Glomerular endothelial cell (primary cell): ENCODE measurements at regions not wholly inside any gene's neighbourhood (a gene's known extent, or its start where the extent isn't known, plus 50 kb on each side); places are given as distances from the start of the nearest gene placed in this dataset.
"Not testable (repeated sequence)": the region's sequence is repeated elsewhere in the genome, so short reads cannot be mapped to it uniquely, and the experiment has no call there.

ENCODE experiments used
- DNase-seq: peaks from one replicate; pipeline ENCODE4 v3.0.0-alpha.2; 2011; ENCODE audit warnings: low read depth, low spot score; ENCODE audit errors: extremely low read depth

DNA sequence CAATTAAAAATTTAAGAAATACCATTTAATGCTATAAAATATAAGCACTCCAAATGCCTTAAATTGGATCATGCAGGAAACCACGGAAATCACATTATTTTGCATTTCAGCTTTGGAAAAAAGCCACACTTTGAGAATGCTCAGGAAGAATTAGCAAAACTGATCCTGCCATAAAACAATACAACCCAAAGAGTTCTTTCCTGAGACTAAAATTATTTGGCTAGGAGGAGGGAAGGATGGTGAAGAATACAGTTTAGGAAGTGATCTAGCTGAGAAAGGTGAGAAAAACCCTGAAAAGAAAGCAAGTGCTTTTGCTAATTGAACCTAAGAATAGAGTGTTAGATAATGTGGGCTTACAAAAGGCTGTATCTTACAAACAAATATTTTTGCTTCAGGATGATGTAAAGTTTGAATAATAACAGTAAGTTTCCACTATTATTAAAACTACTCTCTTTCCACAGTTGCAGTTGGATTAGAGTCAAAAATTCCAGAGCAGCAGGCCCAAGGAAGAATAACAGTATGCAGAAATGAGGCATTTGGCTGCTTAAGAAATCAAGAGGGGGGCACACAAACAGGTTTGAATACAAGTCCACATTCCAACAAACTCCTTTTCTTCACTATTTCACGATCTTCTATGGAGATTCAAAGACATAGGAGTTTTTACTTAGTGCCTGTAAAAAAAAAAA is 565.4 kb downstream of the RFPL4B start:
- DNase-seq, result no peak

DNA sequence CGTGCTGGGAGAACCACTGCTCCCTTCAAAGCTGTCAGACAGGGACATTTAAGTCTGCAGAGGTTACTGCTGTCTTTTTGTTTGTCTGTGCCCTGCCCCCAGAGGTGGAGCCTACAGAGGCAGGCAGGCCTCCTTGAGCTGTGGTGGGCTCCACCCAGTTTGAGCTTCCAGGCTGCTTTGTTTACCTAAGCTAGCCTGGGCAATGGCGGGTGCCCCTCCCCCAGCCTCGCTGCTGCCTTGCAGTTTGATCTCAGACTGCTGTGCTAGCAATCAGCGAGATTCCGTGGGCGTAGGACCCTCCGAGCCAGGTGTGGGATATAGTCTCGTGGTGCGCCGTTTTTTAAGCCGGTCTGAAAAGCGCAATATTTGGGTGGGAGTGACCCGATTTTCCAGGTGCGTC is 572.6 kb downstream of the RFPL4B start:
- DNase-seq, result not testable (repeated sequence)

DNA sequence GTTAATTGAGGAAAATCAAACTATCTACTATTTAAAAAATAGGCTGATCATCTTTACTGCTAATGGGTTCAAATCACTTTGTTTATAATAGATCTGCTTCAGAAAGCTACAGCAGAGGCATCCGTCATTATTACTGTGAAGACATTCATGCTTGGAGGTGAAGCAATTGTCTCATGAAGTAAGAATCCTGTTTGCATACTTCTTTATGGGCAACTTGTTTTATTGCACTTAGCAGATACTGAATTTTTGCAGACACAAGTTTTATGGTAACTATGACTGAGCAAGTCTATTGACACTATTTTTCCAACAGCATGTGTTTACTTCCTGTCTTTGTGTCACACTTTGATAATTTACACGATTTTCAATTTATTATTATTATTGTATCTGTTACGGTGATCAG is 573.9 kb downstream of the RFPL4B start:
- DNase-seq, result no peak

DNA sequence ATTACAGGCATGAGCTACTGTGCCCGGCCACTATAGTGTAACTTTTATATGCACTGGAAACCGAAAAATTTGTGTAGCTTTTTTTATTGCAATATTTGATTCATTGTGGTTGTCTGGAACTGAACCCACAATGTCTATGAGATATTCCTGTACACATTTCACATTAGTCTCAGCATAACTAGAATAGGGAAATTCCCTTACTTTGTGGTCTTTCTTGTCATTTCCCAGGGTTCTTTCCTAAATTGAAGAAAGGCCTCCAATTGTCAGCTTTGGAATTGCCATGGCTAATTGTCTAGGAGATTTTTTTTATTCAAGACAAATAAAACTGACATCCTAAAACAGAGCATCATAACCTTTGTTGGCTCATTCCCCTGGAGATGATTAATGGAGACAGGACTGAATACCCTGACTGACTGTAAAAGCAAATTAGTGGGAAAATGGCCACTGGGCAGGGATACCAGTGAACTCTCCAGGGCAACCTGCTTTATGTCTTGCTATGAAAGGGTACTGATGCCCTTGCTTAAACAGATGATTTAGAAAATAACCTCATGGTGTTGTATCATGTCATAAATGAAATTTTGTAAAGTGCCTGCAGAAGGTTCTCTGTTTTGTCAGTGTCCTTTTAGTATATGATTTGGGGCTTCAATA is 576.9 kb downstream of the RFPL4B start:
- DNase-seq, result no peak

DNA sequence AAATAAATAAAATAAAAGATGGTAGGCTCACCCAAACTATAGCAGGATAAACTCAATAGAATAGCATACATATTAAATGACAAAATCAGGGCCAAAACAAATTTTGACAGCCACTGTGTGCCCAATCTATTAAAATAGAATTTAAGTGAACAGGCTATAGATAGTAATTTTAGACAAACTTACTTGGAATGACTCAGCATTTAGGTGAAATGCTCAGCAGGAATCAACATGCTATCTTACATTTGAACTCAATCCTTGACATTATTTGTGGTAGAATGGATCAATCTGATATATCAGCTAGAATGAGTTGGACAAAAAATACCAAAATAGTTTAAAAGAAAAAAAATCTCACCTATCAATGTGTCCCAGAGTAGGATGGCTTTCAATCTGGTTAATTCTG is 578.6 kb downstream of the RFPL4B start:
- DNase-seq, result no peak

DNA sequence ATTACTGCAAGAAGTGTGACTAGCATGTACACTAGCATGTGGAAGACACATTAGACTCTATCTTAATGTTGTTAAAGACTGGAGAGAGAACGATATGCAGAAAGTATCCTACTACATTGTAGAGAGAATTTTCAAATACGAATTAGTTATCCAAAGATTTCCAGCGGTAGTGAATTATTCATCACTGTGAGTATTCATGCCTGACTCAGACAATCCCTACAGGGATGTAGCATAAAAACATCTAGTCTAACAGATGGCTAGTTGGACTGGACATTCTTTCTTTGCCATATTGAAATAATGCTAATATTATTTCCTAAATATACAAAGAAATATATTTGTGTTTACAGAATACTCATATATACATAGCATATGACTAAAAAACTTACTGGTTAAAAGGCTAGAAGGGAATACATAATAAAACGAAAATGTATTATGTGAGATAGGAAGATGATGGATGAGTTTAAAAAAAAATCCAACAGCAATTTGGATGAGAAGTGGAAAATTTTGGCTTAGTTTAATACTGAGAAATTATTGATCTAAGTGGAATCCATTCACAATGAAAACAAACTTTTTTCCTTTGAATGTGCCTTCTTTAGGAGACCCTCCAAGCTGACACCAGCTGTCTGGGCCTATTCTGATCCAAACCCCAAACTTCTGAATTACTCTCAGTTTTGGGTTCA is 580.7 kb downstream of the RFPL4B start:
- no peak for DNase-seq

DNA sequence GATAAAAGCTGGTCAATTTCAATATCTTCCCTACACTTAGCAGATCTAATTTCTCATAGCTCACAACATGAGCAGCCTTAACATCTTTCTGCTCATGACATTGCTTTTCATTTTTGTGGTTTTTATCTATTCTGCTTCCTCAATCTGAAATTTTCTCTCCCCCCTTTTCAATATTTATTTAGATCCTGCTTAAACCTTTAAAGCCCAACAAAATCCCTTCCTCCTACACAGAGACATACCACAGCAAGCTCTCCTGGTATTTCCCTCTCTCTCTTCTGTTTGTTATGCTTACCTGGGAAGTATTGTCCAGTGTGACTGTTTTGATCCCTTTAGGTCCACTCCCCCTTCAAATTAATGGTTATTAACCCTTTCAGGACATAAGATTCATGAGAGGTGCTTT is 582.5 kb downstream of the RFPL4B start:
- no peak for DNase-seq

DNA sequence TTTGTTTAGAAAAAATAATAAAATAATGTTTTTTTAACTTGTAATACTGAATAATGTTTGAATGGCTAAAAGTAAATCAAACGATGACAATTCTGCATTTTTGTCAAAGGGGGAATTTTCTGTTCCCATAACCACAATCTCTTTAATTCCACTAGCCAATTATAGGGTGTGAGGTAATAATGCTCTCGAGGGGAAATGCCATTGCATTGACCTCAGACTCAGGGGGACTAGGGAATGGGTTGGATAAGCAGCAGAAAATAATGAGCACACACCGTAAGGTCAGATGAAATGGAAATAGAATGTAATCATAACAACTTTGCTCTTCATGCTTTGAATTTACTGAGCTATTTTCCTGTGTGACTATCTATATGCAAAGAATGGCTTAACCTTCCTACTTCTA is 584.7 kb downstream of the RFPL4B start:
- no peak for DNase-seq

DNA sequence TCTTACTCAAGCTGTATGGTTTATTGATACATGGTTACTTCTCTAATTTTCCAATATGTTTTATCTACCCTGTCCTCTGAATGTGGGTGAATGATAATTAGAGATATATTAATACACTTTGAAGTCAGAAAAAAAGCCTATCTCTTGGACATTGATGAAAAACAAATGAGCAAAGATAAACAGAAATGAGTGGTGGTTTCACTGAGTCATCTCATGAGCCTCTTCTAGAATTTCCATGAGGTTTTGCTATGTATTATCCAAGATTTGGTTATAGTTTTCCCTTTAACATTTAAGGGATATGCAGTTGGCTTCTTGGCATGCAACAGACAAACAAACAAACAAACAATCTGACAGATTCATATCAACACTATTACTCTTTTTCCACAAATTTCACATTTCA is 586.8 kb downstream of the RFPL4B start:
- DNase-seq, result no peak

DNA sequence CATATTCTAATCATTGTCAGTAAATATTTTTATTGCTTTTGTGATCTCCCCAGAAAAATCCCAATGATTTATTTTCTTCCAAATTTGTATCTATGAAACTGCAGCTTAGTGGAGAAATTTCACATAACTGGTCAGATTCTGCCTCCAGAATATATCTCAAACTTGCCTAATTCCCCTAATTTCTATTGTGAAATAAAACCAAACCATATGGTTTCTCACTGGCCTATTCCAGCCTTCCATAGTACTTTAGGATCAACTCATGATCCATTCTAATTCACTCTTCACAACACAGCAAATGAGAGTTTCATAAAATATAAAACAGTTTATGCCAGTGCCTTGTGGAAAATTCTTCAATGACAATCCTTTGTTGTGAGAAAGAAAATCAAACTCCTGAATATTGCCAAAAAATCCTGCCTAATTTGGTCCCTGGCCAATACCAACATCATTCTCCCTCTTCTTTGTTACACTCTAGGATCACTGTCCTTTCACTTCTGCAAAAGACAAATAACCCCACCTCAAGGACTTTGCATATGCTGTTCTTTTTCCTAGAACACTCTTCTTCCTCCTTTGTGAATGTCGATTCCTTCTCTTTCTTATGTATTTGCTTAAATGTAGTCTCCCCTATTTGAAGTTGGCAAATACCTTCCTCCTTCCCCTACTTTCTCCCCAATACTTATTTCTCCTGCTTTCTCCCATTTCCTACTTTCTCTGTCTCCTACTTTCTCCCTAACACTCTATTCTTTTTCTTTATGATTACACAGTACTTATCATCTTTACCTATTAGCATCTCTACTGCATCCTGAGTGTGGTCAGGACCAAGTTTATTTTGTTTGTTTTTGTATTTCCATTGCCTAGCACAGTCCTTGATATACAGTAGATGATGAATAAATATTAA is 587.5 kb downstream of the RFPL4B start:
- no peak for DNase-seq

DNA sequence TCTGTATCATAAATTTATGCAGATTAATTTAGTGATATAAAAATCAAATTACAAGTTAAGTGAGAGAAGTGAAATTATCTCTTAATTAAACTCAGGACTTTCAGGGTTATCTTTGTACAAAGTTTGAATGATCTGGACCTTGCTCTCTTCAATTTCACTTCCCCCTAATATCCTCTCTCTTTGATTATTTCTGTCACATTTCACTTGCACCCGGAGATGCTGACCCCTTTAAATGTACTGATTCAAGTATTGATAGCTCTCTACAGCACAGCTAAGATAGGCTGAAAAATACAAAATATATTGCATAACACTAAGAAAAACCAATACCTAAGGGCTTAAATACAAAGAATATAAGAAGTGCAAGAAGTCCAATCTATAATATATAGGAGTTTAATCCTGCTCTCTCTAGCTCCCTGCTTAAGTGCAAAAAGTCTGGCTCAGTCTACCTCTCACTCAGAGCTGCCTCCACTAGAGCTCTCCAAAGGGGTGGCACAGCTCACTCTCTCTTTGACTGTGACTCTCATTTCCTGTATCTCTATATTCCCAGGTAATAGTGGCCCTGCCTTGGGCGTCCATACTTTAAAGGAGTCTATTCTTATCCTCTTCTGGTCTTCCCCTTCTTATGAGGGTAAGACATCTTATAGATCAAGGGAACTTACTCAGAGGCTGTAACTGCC is 588.4 kb downstream of the RFPL4B start:
- DNase-seq, result no peak

DNA sequence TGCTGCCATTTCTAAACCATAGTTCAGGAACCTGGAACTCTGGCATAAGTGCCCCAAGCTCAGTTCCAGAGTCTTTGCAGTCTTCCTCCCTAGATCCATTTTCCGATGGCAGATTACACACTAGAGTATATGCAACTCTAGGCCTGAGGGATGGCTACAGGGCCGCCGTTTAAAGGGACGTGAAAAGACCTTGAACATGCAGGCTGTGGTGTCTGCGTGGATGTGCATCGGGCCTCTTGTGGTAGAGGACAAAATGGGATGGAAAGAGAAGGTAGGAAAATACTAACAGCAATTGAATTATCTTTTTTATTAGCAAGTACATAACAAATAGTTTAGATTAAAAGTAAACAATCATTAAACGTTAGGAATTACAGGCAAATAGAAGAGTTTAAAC is 588.9 kb downstream of the RFPL4B start:
- DNase-seq, result no peak

DNA sequence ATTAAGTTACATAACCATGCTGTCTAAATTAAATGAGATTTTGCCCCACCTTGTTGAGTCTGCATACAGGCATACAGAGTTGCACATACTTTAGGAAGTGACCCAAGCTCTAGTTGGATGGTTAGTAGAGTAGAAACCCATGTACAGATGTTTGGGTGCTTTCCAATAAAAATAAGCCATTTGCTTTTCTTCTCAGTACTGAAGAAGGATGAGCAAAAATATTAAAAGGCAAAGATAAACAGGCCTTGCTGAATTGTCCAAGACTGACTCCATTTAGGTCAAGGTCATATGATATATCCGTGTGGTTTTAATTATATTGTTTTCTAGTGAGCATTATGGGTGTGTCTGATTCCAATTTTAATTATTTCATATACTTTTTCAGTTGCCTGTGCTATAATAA is 589.4 kb downstream of the RFPL4B start:
- no peak for DNase-seq

DNA sequence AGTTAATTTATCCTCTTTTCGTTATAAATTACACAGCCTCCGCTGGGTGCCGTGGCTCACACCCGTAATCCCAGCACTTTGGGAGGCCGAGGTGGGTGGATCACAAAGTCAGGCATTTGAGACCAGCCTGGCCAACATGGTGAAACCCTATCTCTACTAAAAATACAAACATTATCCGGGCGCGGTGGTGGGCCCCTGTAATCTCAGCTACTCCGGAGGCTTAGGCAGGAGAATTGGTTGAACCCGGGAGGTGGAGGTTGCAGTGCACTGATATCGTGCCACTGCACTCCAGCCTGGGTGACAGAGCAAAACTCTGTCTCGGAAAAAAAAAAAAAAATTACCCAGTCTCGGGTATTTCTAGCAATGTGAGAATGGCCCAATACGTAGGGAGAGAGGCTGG is 590.6 kb downstream of the RFPL4B start:
- not testable (repeated sequence) for DNase-seq

DNA sequence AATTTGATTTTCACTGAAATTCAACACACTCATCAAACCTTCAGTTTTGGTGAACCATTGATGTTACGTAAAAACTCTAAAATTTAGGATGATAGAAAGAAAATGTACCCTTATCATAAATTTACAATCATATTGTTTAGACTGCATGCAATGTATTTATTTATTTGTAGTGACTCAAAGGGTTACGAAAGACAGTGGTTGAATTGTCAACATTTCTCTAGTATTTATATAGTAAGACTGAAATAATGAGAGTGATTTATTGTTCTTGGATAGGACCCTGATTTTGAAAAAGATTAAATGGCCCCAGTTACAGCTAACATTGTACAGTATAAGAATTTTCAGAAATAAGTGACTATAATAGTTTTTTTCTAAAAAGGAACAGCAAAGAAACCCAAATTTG is 591.5 kb downstream of the RFPL4B start:
- no peak for DNase-seq

DNA sequence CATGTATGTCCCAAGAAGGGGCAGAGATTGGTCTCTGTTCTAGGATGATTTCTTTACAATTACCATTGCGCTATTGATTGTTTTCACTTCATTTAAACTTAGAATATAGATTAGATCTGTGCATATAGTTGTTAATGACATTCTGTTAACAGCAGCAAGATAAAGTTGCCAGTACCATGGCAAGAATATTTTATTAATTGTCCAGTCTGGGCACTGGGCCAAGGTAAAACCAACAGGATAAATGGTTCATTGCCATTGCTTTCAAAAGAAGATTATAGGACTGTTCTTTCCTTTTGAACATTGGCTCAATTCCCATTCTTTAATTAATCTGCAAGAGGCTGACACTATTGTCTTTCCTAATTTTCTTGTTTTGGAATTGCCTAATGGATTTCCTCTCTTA is 592.4 kb downstream of the RFPL4B start:
- DNase-seq, result no peak

DNA sequence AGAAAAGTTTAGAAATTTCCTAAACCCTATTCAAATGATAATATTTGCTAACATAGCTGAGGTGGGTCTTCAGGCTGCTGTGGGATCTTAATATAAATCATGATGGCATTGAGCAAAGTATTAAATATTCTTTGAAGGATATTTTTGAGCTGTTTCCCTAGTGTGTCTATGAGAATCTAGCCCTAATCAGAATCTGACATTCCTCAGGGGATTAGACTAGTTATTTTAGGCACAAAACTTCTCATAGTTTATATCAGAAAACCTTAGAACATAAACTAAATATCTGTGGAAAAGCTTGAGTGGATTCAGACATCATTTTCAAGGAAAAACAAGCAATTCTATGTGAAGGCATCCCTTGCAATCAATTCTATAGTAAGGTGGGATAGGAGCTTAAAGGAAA is 594.5 kb downstream of the RFPL4B start:
- DNase-seq, result no peak

DNA sequence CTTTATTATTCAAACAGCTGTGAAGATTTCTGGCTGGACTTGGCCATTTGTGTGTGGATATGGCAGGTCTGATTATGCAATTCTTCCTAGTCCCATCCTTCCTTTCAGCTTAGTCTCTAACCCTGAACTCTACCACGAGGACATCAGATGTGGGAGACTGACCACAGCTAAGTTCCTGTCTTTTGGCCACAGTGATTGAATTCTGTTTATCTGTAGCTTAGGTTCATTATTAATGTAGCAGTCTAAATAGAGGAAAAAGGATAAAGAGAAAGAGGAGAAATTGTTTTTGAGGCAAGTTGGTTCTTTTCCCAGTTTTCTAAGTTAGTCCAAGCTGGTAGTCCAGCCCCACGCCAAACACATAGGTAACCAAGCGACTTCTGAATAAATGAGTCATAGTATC is 598.9 kb downstream of the RFPL4B start:
- no peak for DNase-seq

DNA sequence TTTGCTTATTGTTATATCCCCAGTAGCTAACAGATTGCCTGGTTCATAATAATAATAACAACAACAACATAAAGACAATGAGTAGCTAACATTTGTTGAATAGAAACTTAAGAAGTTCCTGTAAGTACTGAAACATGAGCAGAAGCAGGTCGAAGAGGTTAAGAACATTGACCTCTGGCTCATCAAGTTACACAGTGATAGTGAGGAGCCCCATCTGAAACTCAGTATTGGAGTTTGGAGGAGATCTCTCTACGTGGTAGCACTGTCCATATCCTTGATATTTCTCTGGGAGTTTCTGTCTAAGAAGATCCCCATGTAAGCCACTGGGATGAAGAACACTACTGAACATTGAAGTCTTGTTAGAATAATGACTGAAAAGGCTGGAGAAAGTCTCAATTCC is 600.4 kb downstream of the RFPL4B start:
- no peak for DNase-seq

DNA sequence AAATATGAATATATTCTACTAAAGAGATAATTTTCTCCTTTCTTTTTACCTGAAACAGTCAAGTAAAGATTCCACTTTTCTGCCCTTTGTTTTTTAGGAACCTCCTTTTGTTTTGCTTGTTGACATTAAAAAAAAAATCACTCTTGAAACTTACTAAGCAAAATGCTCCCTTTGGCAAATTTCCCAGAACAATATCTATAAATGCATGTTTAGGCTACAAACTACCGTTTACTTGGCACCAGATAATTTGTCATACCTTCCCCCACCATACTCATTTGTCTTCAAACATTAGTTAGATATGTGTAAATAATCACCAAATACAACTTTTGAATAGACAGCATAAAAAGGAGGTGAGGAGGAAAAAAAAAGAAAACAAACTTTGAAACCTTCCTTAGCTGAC is 604.7 kb downstream of the RFPL4B start:
- DNase-seq, result no peak

DNA sequence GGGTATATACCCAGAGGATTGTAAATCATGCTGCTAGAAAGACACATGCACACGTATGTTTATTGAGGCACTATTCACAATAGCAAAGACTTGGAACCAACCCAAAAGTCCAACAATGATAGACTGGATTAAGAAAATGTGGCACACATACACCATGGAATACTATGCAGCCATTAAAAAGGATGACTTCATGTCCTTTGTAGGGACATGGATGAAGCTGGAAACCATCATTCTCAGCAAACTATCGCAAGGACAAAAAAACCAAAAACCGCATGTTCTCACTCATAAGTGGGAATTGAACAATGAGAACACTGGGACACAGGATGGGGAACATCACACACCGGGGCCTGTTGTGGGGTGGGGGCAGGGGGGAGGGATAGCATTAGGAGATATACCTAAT is 608.6 kb downstream of the RFPL4B start:
- DNase-seq, result not testable (repeated sequence)
